Tibial nerve (tissue), 4 donors: ENCODE measurements at regions not wholly inside any gene's neighbourhood (a gene's known extent, or its start where the extent isn't known, plus 50 kb on each side); places are given as distances from the start of the nearest gene placed in this dataset.
"Not testable (repeated sequence)": the region's sequence is repeated elsewhere in the genome, so short reads cannot be mapped to it uniquely, and the experiment has no call there.

Source experiments
- DNase-seq, 2 donors: peaks; one replicate each; pipeline ENCODE4 v3.0.0-alpha.2; 2019; ENCODE audit warnings: low spot score in 2 of 2
- H3K27ac ChIP-seq, 4 donors: fragments of 200-600 bp; sonication (generic) in 3 of 4; one replicate each; pipeline ENCODE4 v1.5.1; 2017 to 2019; ENCODE audit warnings: mild to moderate bottlenecking in 1 of 4
- H3K27me3 ChIP-seq, 2 donors: fragments of 200-600 bp; sonication (generic) in 1 of 2; one replicate each; pipeline versions ENCODE4 v1.5.1 to v1.6.0; 2017 to 2019
- H3K36me3 ChIP-seq, 3 donors: fragments of 200-600 bp; sonication (generic); one replicate each; pipeline ENCODE4 v1.5.1; 2018 to 2019
- H3K4me1 ChIP-seq, 4 donors: fragments of 200-600 bp; sonication (generic) in 3 of 4; one replicate each; pipeline ENCODE4 v1.5.1; 2017 to 2019
- H3K4me3 ChIP-seq, 4 donors: fragments of 200-600 bp; sonication (generic) in 3 of 4; one replicate each; pipeline ENCODE4 v1.5.1; 2017 to 2019; ENCODE audit warnings: mild to moderate bottlenecking in 1 of 4, moderate library complexity in 1 of 4
- H3K9me3 ChIP-seq, 4 donors: fragments of 200-600 bp; sonication (generic) in 3 of 4; one replicate each; pipeline ENCODE4 v1.5.1; 2017 to 2019
- CTCF ChIP-seq, 5 experiments: fragments of 200-600 bp in 3 of 5; fragments of 450-650 bp in 2 of 5; sonication (generic) in 3 of 5; IDR thresholded peaks; one replicate each; pipeline ENCODE4 v1.5.1; 2016 to 2019; ENCODE audit warnings: antibody characterized with exemption in 5 of 5, mild to moderate bottlenecking in 3 of 5, moderate library complexity in 2 of 5
- EP300 ChIP-seq, 2 donors: sonication (generic); formaldehyde crosslinking; IDR thresholded peaks; one replicate each; pipeline ENCODE4 v1.6.1; 2017; ENCODE audit warnings: antibody characterized with exemption in 2 of 2, mild to moderate bottlenecking in 1 of 2
- POLR2A ChIP-seq, 2 donors: fragments of 450-650 bp; IDR thresholded peaks; one replicate each; pipeline ENCODE4 v1.6.1; 2017; ENCODE audit warnings: antibody characterized with exemption in 2 of 2, mild to moderate bottlenecking in 2 of 2, moderate library complexity in 2 of 2
- WGBS, 2 donors: methylation state at CpG; one replicate each; pipeline ENCODE4 v1.1.5; 2018; 5-methylcytosine and 5-hydroxymethylcytosine counted together

- Histone ChIP-seq H3K27me3 (no peaks in the 10 kb centered on the region), H3K4me3 (no peak overlapping the region), H3K9me3 (no peaks in the 10 kb centered on the region), H3K4me1 (peaks cover 4 to 37% (median 19%) of the 10 kb centered on the region in 4 donors), H3K36me3 (peaks cover 0 to 8% (median 0%) of the 10 kb centered on the region in 3 donors), H3K27ac (peak overlapping the region in 1 of 4 donors; percentile 20)
- no peak for DNase-seq
- WGBS, 2 donors: 53 to 74% methylated on average over 1 of the region's 1 CpG
- no peak for TF ChIP-seq POLR2A (IDR thresholded peaks at IDR 0.05)
- no peak for TF ChIP-seq CTCF (IDR thresholded peaks at IDR 0.05)
- TF ChIP-seq EP300 (IDR thresholded peaks at IDR 0.05): no peak
Measured at GRCh38 chr1:184836141-184836540, 81.5 kb upstream of the EDEM3 start.

- DNase-seq, H3K4me3 ChIP-seq, H3K27me3 ChIP-seq, H3K27ac ChIP-seq, H3K9me3 ChIP-seq: not testable (repeated sequence)
- H3K36me3 ChIP-seq: peaks cover 0 to 15% (median 0%) of the 10 kb centered on the region in 3 donors
- H3K4me1 ChIP-seq: peaks cover 4 to 33% (median 19%) of the 10 kb centered on the region in 4 donors
Measured at GRCh38 chr1:184833994-184834393, 79.3 kb upstream of the EDEM3 start.

GRCh38 chr1:184832517-184832916, 77.9 kb upstream of the EDEM3 start:
- Histone ChIP-seq H3K27ac (no peak overlapping the region), H3K27me3 (no peaks in the 10 kb centered on the region), H3K36me3 (peaks cover 0 to 15% (median 0%) of the 10 kb centered on the region in 3 donors), H3K4me1 (peaks cover 0 to 32% (median 10%) of the 10 kb centered on the region in 4 donors), H3K9me3 (no peaks in the 10 kb centered on the region), H3K4me3 (no peak overlapping the region)
- WGBS, 2 donors: 96 to 97% methylated on average over 3 of the region's 3 CpGs
- no peak for DNase-seq
- TF ChIP-seq EP300 (IDR thresholded peaks at IDR 0.05) (no peak), CTCF (IDR thresholded peaks at IDR 0.05) (no peak), POLR2A (IDR thresholded peaks at IDR 0.05) (no peak)

- H3K27ac ChIP-seq, H3K9me3 ChIP-seq, DNase-seq, H3K27me3 ChIP-seq, H3K4me3 ChIP-seq: not testable (repeated sequence)
- 95 to 99% methylated on average over 6 of the region's 6 CpGs for WGBS, 2 donors
- peaks cover 0 to 15% (median 0%) of the 10 kb centered on the region in 3 donors for H3K36me3 ChIP-seq
- H3K4me1 ChIP-seq: peaks cover 0 to 42% (median 5%) of the 10 kb centered on the region in 4 donors
Measured at GRCh38 chr1:184829496-184829895, 74.8 kb upstream of the EDEM3 start.

GRCh38 chr1:184828369-184828717, 73.7 kb upstream of the EDEM3 start:
- peaks cover 0 to 42% (median 5%) of the 10 kb centered on the region in 4 donors for H3K4me1 ChIP-seq

More at GRCh38 chr1:184828369-184828717, 73.7 kb upstream of the EDEM3 start:
- H3K27ac ChIP-seq: peak overlapping the region in 1 of 4 donors; percentile 51
- WGBS, 2 donors: 72 to 75% methylated on average over 2 of the region's 2 CpGs
- no peaks in the 10 kb centered on the region for H3K27me3 ChIP-seq
- peaks cover 0 to 15% (median 0%) of the 10 kb centered on the region in 3 donors for H3K36me3 ChIP-seq
- H3K4me3 ChIP-seq: no peak overlapping the region
- TF ChIP-seq CTCF (IDR thresholded peaks at IDR 0.05): no peak
- TF ChIP-seq POLR2A (IDR thresholded peaks at IDR 0.05): no peak
- no peak for TF ChIP-seq EP300 (IDR thresholded peaks at IDR 0.05)
- no peak for DNase-seq
- H3K9me3 ChIP-seq: no peaks in the 10 kb centered on the region
